Pancreas (tissue), 10 donors: ENCODE measurements at regions not wholly inside any gene's neighbourhood (a gene's known extent, or its start where the extent isn't known, plus 50 kb on each side); places are given as distances from the start of the nearest gene placed in this dataset.

ENCODE experiments used
- ATAC-seq, 4 donors: fragments of 200-7000 bp; cut with Tn5 transposase; one replicate each; pipeline versions ENCODE4 v1.8.0 to v1.9.1; 2020; ENCODE audit warnings: mild to moderate bottlenecking in 4 of 4, moderate library complexity in 4 of 4
- DNase-seq, 6 donors: peaks; one replicate each; pipeline ENCODE4 v3.0.0-alpha.2; 2020
- FAIRE-seq: peaks from 2 replicates; lab custom pipeline; 2012; peaks lifted over from hg19 to GRCh38; lab: Jason Lieb, UNC
- H3K27ac ChIP-seq, 4 donors: fragments of 200-600 bp; sonication (generic); 1 replicate in 3 of 4; 2 replicates in 1 of 4; pipeline versions ENCODE4 v1.5.0 to v1.8.0; 2020
- H3K27me3 ChIP-seq, 4 donors: fragments of 200-600 bp; one replicate each; pipeline ENCODE4 v1.8.0; 2021
- H3K36me3 ChIP-seq, 3 donors: fragments of 200-600 bp; sonication (generic) in 1 of 3; one replicate each; pipeline versions ENCODE4 v1.5.0 to v1.8.0; 2020 to 2021
- H3K4me1 ChIP-seq, 3 donors: fragments of 200-600 bp; one replicate each; pipeline ENCODE4 v1.8.0; 2021
- H3K4me3 ChIP-seq, 4 donors: fragments of 200-600 bp; sonication (generic) in 2 of 4; one replicate each; pipeline versions ENCODE4 v1.5.0 to v1.8.0; 2020 to 2021
- H3K9me3 ChIP-seq, 4 donors: fragments of 200-600 bp; one replicate each; pipeline ENCODE4 v1.8.0; 2021
- WGBS, 2 donors: extraction: QIAGEN DNeasy Blood & Tissue Kit; methylation state at CpG; one replicate each; pipeline ENCODE4 v1.1.7; 2013; 5-methylcytosine and 5-hydroxymethylcytosine counted together
- intact Hi-C, 3 donors: fragments of 100-400 bp; cut with DNase I; formaldehyde crosslinking; loops; one replicate each; pipeline versions ENCODE4 v1.11.1 to v1.14.2; 2022
- TF ChIP-seq, protein P1 (sequence below), 4 donors: fragments of 200-600 bp; sonication (generic) in 3 of 4; IDR thresholded peaks; one replicate each; pipeline versions ENCODE4 v1.5.0 to v1.8.0; 2021; ENCODE audit warnings: antibody characterized with exemption in 4 of 4
- donor health status: healthy with polysubstance abuse.
- donor health status: DM: no; HTN: no; CAD: no; lungs with moderate emphysema.
- donor health status: DM: no; HTN: no; CAD: no.
- donor health status: control.
- donor health status: control.
- donor health status: Bipolar disorder and iron deficiency.
- donor health status: DM: yes; HTN: yes; CAD: no.
- donor health status: DM: no; HTN: no; CAD: no.
- donor health status: DM: no; HTN: no; CAD: no.
- donor health status: DM: yes; HTN: yes; CAD: no.

GRCh38 chr12:31216479-31216878 lies 109.5 kb downstream of the SINHCAF start:
- TF ChIP-seq, protein P1, sequence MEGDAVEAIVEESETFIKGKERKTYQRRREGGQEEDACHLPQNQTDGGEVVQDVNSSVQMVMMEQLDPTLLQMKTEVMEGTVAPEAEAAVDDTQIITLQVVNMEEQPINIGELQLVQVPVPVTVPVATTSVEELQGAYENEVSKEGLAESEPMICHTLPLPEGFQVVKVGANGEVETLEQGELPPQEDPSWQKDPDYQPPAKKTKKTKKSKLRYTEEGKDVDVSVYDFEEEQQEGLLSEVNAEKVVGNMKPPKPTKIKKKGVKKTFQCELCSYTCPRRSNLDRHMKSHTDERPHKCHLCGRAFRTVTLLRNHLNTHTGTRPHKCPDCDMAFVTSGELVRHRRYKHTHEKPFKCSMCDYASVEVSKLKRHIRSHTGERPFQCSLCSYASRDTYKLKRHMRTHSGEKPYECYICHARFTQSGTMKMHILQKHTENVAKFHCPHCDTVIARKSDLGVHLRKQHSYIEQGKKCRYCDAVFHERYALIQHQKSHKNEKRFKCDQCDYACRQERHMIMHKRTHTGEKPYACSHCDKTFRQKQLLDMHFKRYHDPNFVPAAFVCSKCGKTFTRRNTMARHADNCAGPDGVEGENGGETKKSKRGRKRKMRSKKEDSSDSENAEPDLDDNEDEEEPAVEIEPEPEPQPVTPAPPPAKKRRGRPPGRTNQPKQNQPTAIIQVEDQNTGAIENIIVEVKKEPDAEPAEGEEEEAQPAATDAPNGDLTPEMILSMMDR (IDR thresholded peaks at IDR 0.05), result no peak
- Histone ChIP-seq H3K27me3 (no peaks in the 10 kb centered on the region), H3K4me1 (no peaks in the 10 kb centered on the region), H3K9me3 (no peaks in the 10 kb centered on the region), H3K27ac (no peak overlapping the region), H3K36me3 (no peaks in the 10 kb centered on the region), H3K4me3 (no peak overlapping the region)
- ATAC-seq (no peak), FAIRE-seq (no peak), DNase-seq (no peak)
- intact Hi-C loops, result no loop called here
- whole genome bisulfite sequencing, 2 donors, result 77 to 78% methylated on average over 2 of the region's 2 CpGs

DNA sequence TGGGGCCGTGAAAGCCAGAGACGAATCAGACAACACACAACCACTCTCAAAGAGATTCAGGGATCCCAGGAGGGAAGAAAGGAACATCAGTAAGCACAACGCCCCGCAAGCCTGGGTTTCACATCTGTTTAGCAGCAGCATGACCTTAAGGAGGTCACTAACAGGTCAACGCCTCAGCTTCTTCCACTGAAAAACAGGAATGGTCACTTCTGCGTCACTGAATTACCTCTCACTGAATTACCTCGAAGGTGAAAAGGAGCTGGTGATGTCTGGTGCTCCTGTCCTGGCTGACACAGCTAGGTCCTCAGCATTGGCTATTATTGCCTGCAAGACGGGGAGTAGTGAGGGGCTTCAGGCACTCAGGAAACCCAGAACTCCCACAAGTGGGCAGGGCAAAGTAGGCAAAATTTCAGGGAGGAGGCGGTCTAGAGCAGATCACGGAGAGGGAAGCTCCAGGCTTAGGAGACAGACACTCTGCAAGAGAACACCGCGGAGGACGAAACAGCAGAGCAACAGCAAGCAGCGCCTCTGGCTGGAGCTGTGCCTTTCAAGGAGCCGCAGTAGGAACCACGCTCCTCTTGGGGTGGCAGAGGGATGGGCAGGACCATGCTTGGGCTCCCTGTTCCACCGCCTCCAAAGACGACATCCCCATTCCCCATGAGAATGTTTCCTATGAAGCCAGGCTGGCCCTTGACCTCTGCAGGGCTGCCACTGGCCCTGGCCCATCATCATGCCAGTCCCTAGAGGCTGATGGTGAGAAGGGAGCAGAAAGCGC lies 108.4 kb downstream of the SINHCAF start:
- ATAC-seq, result no peak
- whole genome bisulfite sequencing, 2 donors, result 68 to 74% methylated on average over 19 of the region's 19 CpGs
- peak in 1 of 6 donors; percentile 43 for DNase-seq
- H3K4me1 ChIP-seq, result no peaks in the 10 kb centered on the region
- H3K4me3 ChIP-seq, result no peak overlapping the region
- H3K27ac ChIP-seq, result no peak overlapping the region
- H3K27me3 ChIP-seq, result no peaks in the 10 kb centered on the region
- FAIRE-seq, result no peak
- no peaks in the 10 kb centered on the region for H3K36me3 ChIP-seq
- intact Hi-C loops, result no loop called here
- no peaks in the 10 kb centered on the region for H3K9me3 ChIP-seq
- TF ChIP-seq, protein P1 (IDR thresholded peaks at IDR 0.05), result no peak

- Histone ChIP-seq H3K27me3 (no peaks in the 10 kb centered on the region), H3K27ac (no peak overlapping the region), H3K36me3 (no peaks in the 10 kb centered on the region), H3K4me1 (no peaks in the 10 kb centered on the region), H3K4me3 (no peak overlapping the region), H3K9me3 (no peaks in the 10 kb centered on the region)
- DNase-seq, result peak in 1 of 6 donors; percentile 16
- no peak for FAIRE-seq
- WGBS, 2 donors, result 68 to 69% methylated on average over 9 of the region's 9 CpGs
- TF ChIP-seq, protein P1 (IDR thresholded peaks at IDR 0.05), result no peak
- no peak for ATAC-seq
- intact Hi-C loops, result no loop called here
Observed at GRCh38 chr12:31218203-31219025, 107.5 kb downstream of the SINHCAF start.

DNA sequence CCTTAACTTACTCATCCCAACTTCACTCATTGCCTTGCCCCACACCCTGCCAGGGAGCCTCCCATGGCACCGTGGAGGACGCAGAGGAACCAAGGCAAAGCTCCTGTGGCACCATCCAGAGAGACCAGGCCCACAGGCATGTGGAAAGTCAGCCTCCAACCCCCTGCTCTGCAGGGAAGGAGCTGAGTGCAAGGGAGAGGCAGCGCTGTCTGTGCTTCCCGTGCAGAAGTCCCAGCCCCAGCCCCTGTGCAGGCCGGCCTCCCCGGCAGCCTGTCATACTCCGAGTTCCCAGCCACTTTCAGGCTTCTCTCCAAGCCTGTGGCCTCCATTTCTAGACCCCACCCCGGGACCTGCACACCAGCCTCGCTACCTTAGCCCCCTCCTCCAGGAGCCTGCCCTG lies 106.4 kb downstream of the SINHCAF start:
- no peaks in the 10 kb centered on the region for H3K27me3 ChIP-seq
- TF ChIP-seq, protein P1 (IDR thresholded peaks at IDR 0.05), result no peak
- H3K4me1 ChIP-seq, result no peaks in the 10 kb centered on the region
- H3K9me3 ChIP-seq, result no peaks in the 10 kb centered on the region
- H3K27ac ChIP-seq, result no peak overlapping the region
- H3K4me3 ChIP-seq, result no peak overlapping the region
- intact Hi-C loops, result no loop called here
- FAIRE-seq, result no peak
- DNase-seq, result peak in 1 of 6 donors; percentile 29
- ATAC-seq, result no peak
- 92 to 97% methylated on average over 8 to 9 of the region's 9 CpGs for WGBS, 2 donors
- H3K36me3 ChIP-seq, result no peaks in the 10 kb centered on the region
